ENCODE measurements at regions not wholly inside any gene's neighbourhood (a gene's known extent, or its start where the extent isn't known, plus 50 kb on each side); places are given as distances from the start of the nearest gene placed in this dataset.
"Not testable (repeated sequence)": the region's sequence is repeated elsewhere in the genome, so short reads cannot be mapped to it uniquely, and the experiment has no call there.

DNA sequence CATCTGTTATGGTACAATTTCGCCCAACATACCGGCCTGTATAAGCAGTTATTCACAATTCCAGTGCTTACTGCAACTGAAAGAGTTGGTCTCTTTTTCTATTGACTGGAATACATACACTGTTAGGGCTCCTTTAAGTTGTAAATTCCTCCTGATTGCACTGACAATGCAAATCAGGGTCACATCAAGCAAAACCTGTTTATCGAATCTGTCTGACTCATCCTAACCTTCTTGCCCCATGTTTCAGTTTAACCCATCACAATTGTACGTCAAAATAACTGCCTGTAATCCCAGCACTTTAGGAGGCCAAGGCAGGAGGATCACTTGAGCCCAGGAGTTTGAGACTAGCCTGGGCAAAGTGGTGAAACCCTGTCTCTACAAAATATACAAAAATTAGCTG lies 105.8 kb upstream of the NBPF11 start:
- not testable (repeated sequence) for H3K9me3 ChIP-seq (ENCODE audit: control insufficient read depth, insufficient read depth, low read depth, low read length); H3K4me2 ChIP-seq (ENCODE audit: extremely low read depth, insufficient read depth, low read length); H3K27ac ChIP-seq (ENCODE audit: insufficient read depth, low read length); H3K79me2 ChIP-seq (ENCODE audit: control insufficient read depth, insufficient read depth, low read length); H3K4me1 ChIP-seq (ENCODE audit: control insufficient read depth, extremely low read depth, insufficient read depth, low read length); H4K20me1 ChIP-seq (ENCODE audit: control insufficient read depth, extremely low read depth, insufficient read depth, low read length); H3K4me3 ChIP-seq (replicated peaks in 1 of 4; ENCODE audit: control extremely low read depth in 1 of 4, insufficient read depth in 1 of 4, low read depth in 3 of 4, low read length in 4 of 4); H3K9ac ChIP-seq (ENCODE audit: insufficient read depth, low read length); H3K36me3 ChIP-seq (ENCODE audit: control insufficient read depth, insufficient read depth, low read length); H3K27me3 ChIP-seq (ENCODE audit: control insufficient read depth, insufficient read depth, low read length); DNase-seq (ENCODE audit: low read depth in 2 of 2); H2AFZ ChIP-seq (ENCODE audit: low read length)

DNA sequence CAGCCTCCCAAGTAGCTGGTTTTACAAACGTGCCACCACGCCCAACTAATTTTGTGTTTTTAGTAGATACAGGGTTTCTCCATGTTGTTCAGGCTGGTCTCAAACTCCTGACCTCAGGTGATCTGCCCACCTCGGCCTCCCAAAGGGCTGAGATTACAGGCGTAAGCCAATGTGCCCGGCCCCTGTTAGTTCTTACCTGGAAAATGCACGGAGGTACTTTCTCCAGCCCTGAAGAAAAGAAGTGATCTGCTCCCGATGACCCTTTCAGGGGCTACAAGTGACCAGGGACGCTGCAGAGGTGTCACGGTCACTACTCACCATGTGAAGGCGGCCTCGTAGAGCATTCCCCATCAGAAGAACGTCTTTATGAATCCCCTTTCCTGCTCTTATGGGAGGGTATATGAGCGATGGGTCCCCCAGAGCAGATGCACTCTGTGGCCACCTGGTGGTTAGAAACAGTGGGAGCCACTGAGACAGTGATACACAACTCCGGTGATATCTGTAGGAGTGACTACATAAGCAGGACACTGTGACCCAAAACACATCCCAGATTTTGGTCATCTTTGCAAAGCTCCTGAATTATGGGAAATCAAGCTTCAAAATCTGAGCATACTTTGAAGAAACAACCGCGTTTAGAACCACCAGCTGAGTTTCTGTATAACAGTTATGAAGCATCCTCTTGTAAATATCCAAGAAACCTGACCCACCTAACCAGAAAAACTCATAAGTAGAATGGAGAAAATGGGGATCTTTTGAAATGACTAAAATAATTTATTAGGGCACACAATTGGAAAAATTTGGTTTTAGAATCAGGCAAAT lies 102.7 kb upstream of the NBPF11 start:
- H4K20me1 ChIP-seq (ENCODE audit: control insufficient read depth, extremely low read depth, insufficient read depth, low read length); H3K27me3 ChIP-seq (ENCODE audit: control insufficient read depth, insufficient read depth, low read length); H3K27ac ChIP-seq (ENCODE audit: insufficient read depth, low read length); H3K9ac ChIP-seq (ENCODE audit: insufficient read depth, low read length); H3K36me3 ChIP-seq (ENCODE audit: control insufficient read depth, insufficient read depth, low read length); H3K4me2 ChIP-seq (ENCODE audit: extremely low read depth, insufficient read depth, low read length); H3K79me2 ChIP-seq (ENCODE audit: control insufficient read depth, insufficient read depth, low read length); H3K9me3 ChIP-seq (ENCODE audit: control insufficient read depth, insufficient read depth, low read depth, low read length); DNase-seq (ENCODE audit: low read depth in 2 of 2); H3K4me1 ChIP-seq (ENCODE audit: control insufficient read depth, extremely low read depth, insufficient read depth, low read length); H3K4me3 ChIP-seq (replicated peaks in 1 of 4; ENCODE audit: control extremely low read depth in 1 of 4, insufficient read depth in 1 of 4, low read depth in 3 of 4, low read length in 4 of 4); H2AFZ ChIP-seq (ENCODE audit: low read length): not testable (repeated sequence)
- TF ChIP-seq, protein P1, sequence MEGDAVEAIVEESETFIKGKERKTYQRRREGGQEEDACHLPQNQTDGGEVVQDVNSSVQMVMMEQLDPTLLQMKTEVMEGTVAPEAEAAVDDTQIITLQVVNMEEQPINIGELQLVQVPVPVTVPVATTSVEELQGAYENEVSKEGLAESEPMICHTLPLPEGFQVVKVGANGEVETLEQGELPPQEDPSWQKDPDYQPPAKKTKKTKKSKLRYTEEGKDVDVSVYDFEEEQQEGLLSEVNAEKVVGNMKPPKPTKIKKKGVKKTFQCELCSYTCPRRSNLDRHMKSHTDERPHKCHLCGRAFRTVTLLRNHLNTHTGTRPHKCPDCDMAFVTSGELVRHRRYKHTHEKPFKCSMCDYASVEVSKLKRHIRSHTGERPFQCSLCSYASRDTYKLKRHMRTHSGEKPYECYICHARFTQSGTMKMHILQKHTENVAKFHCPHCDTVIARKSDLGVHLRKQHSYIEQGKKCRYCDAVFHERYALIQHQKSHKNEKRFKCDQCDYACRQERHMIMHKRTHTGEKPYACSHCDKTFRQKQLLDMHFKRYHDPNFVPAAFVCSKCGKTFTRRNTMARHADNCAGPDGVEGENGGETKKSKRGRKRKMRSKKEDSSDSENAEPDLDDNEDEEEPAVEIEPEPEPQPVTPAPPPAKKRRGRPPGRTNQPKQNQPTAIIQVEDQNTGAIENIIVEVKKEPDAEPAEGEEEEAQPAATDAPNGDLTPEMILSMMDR (conservative IDR thresholded peaks at IDR 0.05 in 1 of 2, IDR thresholded peaks at IDR 0.05 in 1 of 2; ENCODE audit: low read depth in 1 of 2, low read length in 2 of 2) = peak; percentile 25 to 60

DNA sequence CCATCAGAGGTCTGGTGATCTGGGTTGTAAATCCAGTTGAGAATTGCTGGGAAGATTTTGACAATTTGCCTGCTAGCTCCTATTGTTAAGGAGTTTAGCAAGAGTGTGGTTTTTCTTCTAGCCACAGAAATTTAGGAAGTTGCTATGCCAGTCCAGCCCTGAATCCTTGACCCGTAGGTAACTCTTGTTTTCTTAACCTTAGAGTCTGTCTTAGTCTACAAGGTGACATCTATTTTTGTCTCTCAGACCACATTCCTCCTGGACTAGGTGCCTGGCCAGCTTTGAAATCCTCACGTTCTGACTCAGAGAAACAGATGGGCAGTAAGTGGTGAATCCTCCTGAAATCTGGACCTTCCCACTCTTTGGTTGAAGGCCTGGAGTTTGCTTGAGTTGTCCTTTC lies 101.7 kb upstream of the NBPF11 start:
- peak in 1 of 2 donors; percentile 35 for DNase-seq (ENCODE audit: low read depth in 2 of 2)
- H3K4me3 ChIP-seq (replicated peaks in 1 of 4; ENCODE audit: control extremely low read depth in 1 of 4, insufficient read depth in 1 of 4, low read depth in 3 of 4, low read length in 4 of 4); H3K9me3 ChIP-seq (ENCODE audit: control insufficient read depth, insufficient read depth, low read depth, low read length); H3K9ac ChIP-seq (ENCODE audit: insufficient read depth, low read length); H3K79me2 ChIP-seq (ENCODE audit: control insufficient read depth, insufficient read depth, low read length); H4K20me1 ChIP-seq (ENCODE audit: control insufficient read depth, extremely low read depth, insufficient read depth, low read length); H3K27ac ChIP-seq (ENCODE audit: insufficient read depth, low read length); H3K4me1 ChIP-seq (ENCODE audit: control insufficient read depth, extremely low read depth, insufficient read depth, low read length); H2AFZ ChIP-seq (ENCODE audit: low read length); H3K27me3 ChIP-seq (ENCODE audit: control insufficient read depth, insufficient read depth, low read length); H3K4me2 ChIP-seq (ENCODE audit: extremely low read depth, insufficient read depth, low read length); H3K36me3 ChIP-seq (ENCODE audit: control insufficient read depth, insufficient read depth, low read length): not testable (repeated sequence)

DNA sequence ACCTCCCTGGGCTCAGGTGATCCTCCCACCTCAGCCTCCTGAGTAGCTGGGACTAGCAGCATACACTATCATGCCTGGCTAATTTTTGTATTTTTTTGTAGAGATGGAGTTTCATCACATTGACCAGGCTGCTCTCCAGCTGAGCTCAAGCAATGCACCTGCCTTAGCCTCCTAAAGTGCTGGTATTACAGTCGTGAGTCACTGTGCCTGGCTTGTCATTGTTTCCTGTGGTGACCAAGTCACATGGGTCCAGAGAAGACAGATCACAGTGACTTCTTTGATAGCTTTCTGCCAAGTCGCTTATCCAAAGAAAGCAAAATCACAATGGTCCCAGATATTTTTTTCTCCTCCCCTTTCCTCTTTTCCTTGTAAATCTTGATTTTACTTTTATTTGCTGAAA lies 96.7 kb upstream of the NBPF11 start:
- not testable (repeated sequence) for H2AFZ ChIP-seq (ENCODE audit: low read length); H3K27ac ChIP-seq (ENCODE audit: insufficient read depth, low read length); H3K36me3 ChIP-seq (ENCODE audit: control insufficient read depth, insufficient read depth, low read length); H3K4me1 ChIP-seq (ENCODE audit: control insufficient read depth, extremely low read depth, insufficient read depth, low read length); H3K4me3 ChIP-seq (replicated peaks in 1 of 4; ENCODE audit: control extremely low read depth in 1 of 4, insufficient read depth in 1 of 4, low read depth in 3 of 4, low read length in 4 of 4); H3K27me3 ChIP-seq (ENCODE audit: control insufficient read depth, insufficient read depth, low read length); H3K9ac ChIP-seq (ENCODE audit: insufficient read depth, low read length); H3K4me2 ChIP-seq (ENCODE audit: extremely low read depth, insufficient read depth, low read length); H3K9me3 ChIP-seq (ENCODE audit: control insufficient read depth, insufficient read depth, low read depth, low read length); H4K20me1 ChIP-seq (ENCODE audit: control insufficient read depth, extremely low read depth, insufficient read depth, low read length); DNase-seq (ENCODE audit: low read depth in 2 of 2); H3K79me2 ChIP-seq (ENCODE audit: control insufficient read depth, insufficient read depth, low read length)

DNA sequence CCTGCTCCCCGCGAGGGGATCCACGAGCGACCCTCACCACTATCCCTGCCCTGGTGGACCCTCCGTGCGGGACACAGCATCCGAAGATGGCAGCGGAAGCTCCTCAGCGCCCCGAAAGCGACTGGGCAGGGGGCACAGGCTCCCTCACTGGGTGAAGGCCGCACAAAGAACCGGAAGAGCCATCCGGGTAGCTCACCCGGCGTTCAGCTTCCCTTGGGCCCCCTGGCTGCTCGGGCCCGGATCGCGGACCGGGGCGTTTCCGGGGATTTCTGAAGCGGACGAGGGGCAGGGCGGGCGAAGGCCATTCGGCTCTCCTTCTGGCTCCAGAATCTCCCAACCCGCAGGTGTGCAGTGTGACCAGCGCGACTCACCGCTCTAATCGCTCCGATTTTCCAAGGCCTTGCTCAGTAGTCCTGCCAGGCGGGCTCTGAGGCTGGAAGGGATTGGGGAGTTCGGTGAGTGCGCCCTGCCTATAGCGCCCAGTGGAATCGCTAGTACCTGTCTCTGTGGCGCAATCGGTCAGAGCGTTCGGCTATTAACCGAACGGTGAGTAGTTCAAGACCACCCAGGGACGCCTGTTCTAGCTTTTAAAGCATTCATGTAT lies 94.3 kb upstream of the NBPF11 start:
- H3K9ac ChIP-seq (ENCODE audit: insufficient read depth, low read length); H3K9me3 ChIP-seq (ENCODE audit: control insufficient read depth, insufficient read depth, low read depth, low read length); H3K4me3 ChIP-seq (replicated peaks in 1 of 4; ENCODE audit: control extremely low read depth in 1 of 4, insufficient read depth in 1 of 4, low read depth in 3 of 4, low read length in 4 of 4); H3K27ac ChIP-seq (ENCODE audit: insufficient read depth, low read length); H3K4me2 ChIP-seq (ENCODE audit: extremely low read depth, insufficient read depth, low read length); H3K27me3 ChIP-seq (ENCODE audit: control insufficient read depth, insufficient read depth, low read length); H4K20me1 ChIP-seq (ENCODE audit: control insufficient read depth, extremely low read depth, insufficient read depth, low read length); DNase-seq (ENCODE audit: low read depth in 2 of 2); H3K36me3 ChIP-seq (ENCODE audit: control insufficient read depth, insufficient read depth, low read length); H3K79me2 ChIP-seq (ENCODE audit: control insufficient read depth, insufficient read depth, low read length); H3K4me1 ChIP-seq (ENCODE audit: control insufficient read depth, extremely low read depth, insufficient read depth, low read length); H2AFZ ChIP-seq (ENCODE audit: low read length): not testable (repeated sequence)

DNA sequence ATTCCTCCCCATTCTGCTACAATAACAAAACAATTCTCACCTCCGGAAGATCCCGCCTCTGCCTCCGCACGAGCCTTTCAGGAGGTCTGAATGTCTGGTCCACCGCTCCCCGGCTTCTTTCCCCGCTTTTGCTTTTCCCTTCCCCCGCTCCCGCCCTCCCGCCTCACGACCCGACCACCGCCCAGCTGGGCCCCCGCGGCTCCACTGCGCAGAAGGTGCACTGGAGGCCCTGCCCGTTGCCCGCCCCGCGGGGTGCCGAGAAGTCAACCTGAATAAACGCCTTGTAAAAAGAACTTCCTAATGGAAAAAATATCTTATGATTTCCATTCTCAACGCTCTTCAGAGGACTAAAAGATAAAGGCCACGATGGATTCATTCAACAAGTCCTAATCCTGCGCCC lies 93.8 kb upstream of the NBPF11 start:
- not testable (repeated sequence) for H3K9ac ChIP-seq (ENCODE audit: insufficient read depth, low read length); DNase-seq (ENCODE audit: low read depth in 2 of 2); H3K27me3 ChIP-seq (ENCODE audit: control insufficient read depth, insufficient read depth, low read length); H3K4me2 ChIP-seq (ENCODE audit: extremely low read depth, insufficient read depth, low read length); H2AFZ ChIP-seq (ENCODE audit: low read length); H3K27ac ChIP-seq (ENCODE audit: insufficient read depth, low read length); H3K4me1 ChIP-seq (ENCODE audit: control insufficient read depth, extremely low read depth, insufficient read depth, low read length); H3K4me3 ChIP-seq (replicated peaks in 1 of 4; ENCODE audit: control extremely low read depth in 1 of 4, insufficient read depth in 1 of 4, low read depth in 3 of 4, low read length in 4 of 4); H3K9me3 ChIP-seq (ENCODE audit: control insufficient read depth, insufficient read depth, low read depth, low read length); H3K79me2 ChIP-seq (ENCODE audit: control insufficient read depth, insufficient read depth, low read length); H4K20me1 ChIP-seq (ENCODE audit: control insufficient read depth, extremely low read depth, insufficient read depth, low read length); H3K36me3 ChIP-seq (ENCODE audit: control insufficient read depth, insufficient read depth, low read length)
